SK-N-SH (cell line): ENCODE measurements at regions not wholly inside any gene's neighbourhood (a gene's known extent, or its start where the extent isn't known, plus 50 kb on each side); places are given as distances from the start of the nearest gene placed in this dataset.

Experiments used
- CTCF ChIA-PET: fragments of 300-600, 350-600 bp; formaldehyde crosslinking; extraction: SDS; loops from one replicate; lab custom pipeline; 2021; lab: Yijun Ruan, JAX
- POLR2A ChIA-PET: fragments of 350-600 bp; sonication (Branson Sonifier 250); formaldehyde crosslinking; extraction: SDS; loops from one replicate; lab custom pipeline; 2020; ENCODE audit warnings: antibody characterized with exemption, inconsistent platforms; lab: Yijun Ruan, JAX
- DNase-seq: peaks from one replicate; pipeline ENCODE4 v3.0.0; 2012
- H2AFZ ChIP-seq: fragments of 200-600 bp; sonication (generic); 2 replicates; pipeline ENCODE4 v1.8.1; 2016; ENCODE audit warnings: antibody characterized with exemption, mild to moderate bottlenecking, low read depth
- H3F3A ChIP-seq: fragments of 200-600 bp; sonication (generic); replicated peaks from 2 replicates; pipeline ENCODE3; 2016; ENCODE audit warnings: antibody characterized with exemption, mild to moderate bottlenecking; ENCODE audit not compliant: insufficient read depth
- H3K27ac ChIP-seq, 2 experiments: fragments of 200-500 bp in 1 of 2; fragments of 200-600 bp in 1 of 2; sonication (Bioruptor generic) in 1 of 2; sonication (generic), shearing (Covaris generic) in 1 of 2; 2 replicates each; pipeline versions ENCODE4 v1.5.1 to v1.6.1; 2014 to 2016; ENCODE audit warnings: low read depth in 2 of 2, inconsistent platforms in 1 of 2, low read length in 1 of 2, mild to moderate bottlenecking in 1 of 2, mixed read lengths in 1 of 2
- H3K27me3 ChIP-seq: fragments of 200-600 bp; sonication (generic), shearing (Covaris generic); 2 replicates; pipeline ENCODE4 v1.6.1; 2016; ENCODE audit warnings: mixed run types; ENCODE audit not compliant: insufficient read depth
- H3K36me3 ChIP-seq, 2 experiments: fragments of 200-500 bp in 1 of 2; fragments of 200-600 bp in 1 of 2; sonication (Bioruptor generic) in 1 of 2; sonication (generic) in 1 of 2; replicated peaks in 1 of 2; 2 replicates each; pipeline versions ENCODE3 to v1.5.1; 2014 to 2016; ENCODE audit warnings: low read length in 1 of 2, mild to moderate bottlenecking in 1 of 2; ENCODE audit not compliant: insufficient read depth in 2 of 2, control insufficient read depth in 1 of 2
- H3K4me1 ChIP-seq, 2 experiments: fragments of 200-500 bp in 1 of 2; fragments of 200-600 bp in 1 of 2; sonication (Bioruptor generic) in 1 of 2; sonication (generic), shearing (Covaris generic) in 1 of 2; 2 replicates each; pipeline versions ENCODE4 v1.5.1 to v1.6.1; 2014 to 2016; ENCODE audit warnings: low read depth in 1 of 2, low read length in 1 of 2, mixed run types in 1 of 2; ENCODE audit not compliant: insufficient read depth in 2 of 2, control insufficient read depth in 1 of 2
- H3K4me2 ChIP-seq: fragments of 200-600 bp; sonication (generic), shearing (Covaris generic); 2 replicates; pipeline ENCODE4 v1.6.1; 2017; ENCODE audit warnings: mixed run types
- H3K4me3 ChIP-seq, 2 experiments: fragments of 200-500 bp in 1 of 2; fragments of 200-600 bp in 1 of 2; sonication (Bioruptor generic) in 1 of 2; sonication (generic), shearing (Covaris generic) in 1 of 2; 2 replicates each; pipeline versions ENCODE4 v1.5.1 to v1.8.1; 2014 to 2016; ENCODE audit warnings: low read depth in 2 of 2, inconsistent platforms in 1 of 2, low read length in 1 of 2, mild to moderate bottlenecking in 1 of 2, mixed read lengths in 1 of 2, moderate library complexity in 1 of 2
- H3K79me2 ChIP-seq: fragments of 200-600 bp; sonication (generic); 2 replicates; pipeline ENCODE4 v1.8.1; 2017; ENCODE audit warnings: mild to moderate bottlenecking; ENCODE audit not compliant: insufficient read depth
- H3K9ac ChIP-seq: fragments of 200-600 bp; sonication (generic); 2 replicates; pipeline ENCODE4 v1.6.1; 2017; ENCODE audit warnings: mixed run types
- H3K9me2 ChIP-seq: fragments of 200-600 bp; sonication (generic); 2 replicates; pipeline ENCODE4 v1.6.1; 2017; ENCODE audit warnings: mixed run types
- H3K9me3 ChIP-seq: fragments of 200-600 bp; sonication (generic); 2 replicates; pipeline ENCODE4 v1.6.1; 2017; ENCODE audit warnings: mixed run types, mild to moderate bottlenecking, moderate library complexity
- H4K20me1 ChIP-seq: fragments of 200-600 bp; sonication (generic); 2 replicates; pipeline ENCODE4 v1.6.1; 2017; ENCODE audit warnings: mild to moderate bottlenecking, mixed run types; ENCODE audit not compliant: insufficient read depth
- CHD2 ChIP-seq: fragments of 150-350 bp; IDR thresholded peaks from 2 replicates; pipeline ENCODE4 v1.6.1; 2018; ENCODE audit warnings: low read length; ENCODE audit not compliant: partially characterized antibody
- EP300 ChIP-seq, 2 experiments: IDR thresholded peaks; 2 replicates each; pipeline versions ENCODE4 v1.4.0 to v1.6.1; 2012; ENCODE audit warnings: borderline replicate concordance in 1 of 2, low read depth in 1 of 2, low read length in 1 of 2
- EZH2phosphoT487 ChIP-seq: fragments of 200-600 bp; sonication (generic); IDR thresholded peaks from 2 replicates; pipeline ENCODE4 v1.6.1; 2017; ENCODE audit warnings: low read depth, mixed run types, mild to moderate bottlenecking, antibody characterized with exemption, moderate library complexity, borderline replicate concordance
- FOSL2 ChIP-seq: IDR thresholded peaks from 2 replicates; pipeline ENCODE4 v1.4.0; 2012; ENCODE audit warnings: low read depth, mild to moderate bottlenecking, moderate library complexity, borderline replicate concordance
- GATA2 ChIP-seq: sonication (generic); formaldehyde crosslinking; IDR thresholded peaks from 2 replicates; pipeline ENCODE4 v1.5.0; 2020; ENCODE audit warnings: mild to moderate bottlenecking, missing genetic modification reagents
- JUND ChIP-seq: IDR thresholded peaks from 2 replicates; pipeline ENCODE4 v1.4.0; 2012
- NFIC ChIP-seq: IDR thresholded peaks from 2 replicates; pipeline ENCODE4 v1.4.0; 2012; ENCODE audit warnings: borderline replicate concordance
- NRF1 ChIP-seq: IDR thresholded peaks from 2 replicates; pipeline ENCODE4 v1.6.1; 2012; ENCODE audit warnings: low read depth, mild to moderate bottlenecking, low read length
- POLR2AphosphoS5 ChIP-seq: IDR thresholded peaks from 2 replicates; pipeline ENCODE4 v1.6.1; 2012; ENCODE audit warnings: low read depth, low read length
- RCOR1 ChIP-seq: fragments of 150-350 bp; IDR thresholded peaks from 2 replicates; pipeline ENCODE4 v1.6.1; 2017; ENCODE audit warnings: antibody characterized with exemption, low read length
- RFX5 ChIP-seq: IDR thresholded peaks from 2 replicates; pipeline ENCODE4 v1.6.1; 2012; ENCODE audit warnings: mild to moderate bottlenecking, improper control_type of control experiment, low read length
- RXRA ChIP-seq: IDR thresholded peaks from 2 replicates; pipeline ENCODE4 v1.4.0; 2012; ENCODE audit warnings: low read depth, mild to moderate bottlenecking, borderline replicate concordance
- SMC3 ChIP-seq: IDR thresholded peaks from 2 replicates; pipeline ENCODE4 v1.6.1; 2012; ENCODE audit warnings: low read depth, low read length, improper control_type of control experiment
- TCF12 ChIP-seq: IDR thresholded peaks from 2 replicates; pipeline ENCODE4 v1.4.0; 2012
- TEAD4 ChIP-seq: IDR thresholded peaks from 2 replicates; pipeline ENCODE4 v1.4.0; 2012; ENCODE audit warnings: mild to moderate bottlenecking, borderline replicate concordance; ENCODE audit not compliant: insufficient read depth
- WGBS: methylation state at CpG from one replicate; pipeline ENCODE4 v1.1.6; 2017; ENCODE audit warnings: low lambda C conversion rate; 5-methylcytosine and 5-hydroxymethylcytosine counted together
- TF ChIP-seq, protein P1 (sequence below): IDR thresholded peaks from 2 replicates; pipeline ENCODE4 v1.4.0; 2012; ENCODE audit warnings: low read depth, borderline replicate concordance
- TF ChIP-seq, protein P2 (sequence below): IDR thresholded peaks from 2 replicates; pipeline ENCODE4 v1.4.0; 2012; ENCODE audit warnings: low read depth, borderline replicate concordance
- TF ChIP-seq, protein P3 (sequence below): fragments of 150-350 bp; IDR thresholded peaks from 2 replicates; pipeline ENCODE4 v1.6.1; 2016; ENCODE audit warnings: mild to moderate bottlenecking, low read depth, low read length

DNA sequence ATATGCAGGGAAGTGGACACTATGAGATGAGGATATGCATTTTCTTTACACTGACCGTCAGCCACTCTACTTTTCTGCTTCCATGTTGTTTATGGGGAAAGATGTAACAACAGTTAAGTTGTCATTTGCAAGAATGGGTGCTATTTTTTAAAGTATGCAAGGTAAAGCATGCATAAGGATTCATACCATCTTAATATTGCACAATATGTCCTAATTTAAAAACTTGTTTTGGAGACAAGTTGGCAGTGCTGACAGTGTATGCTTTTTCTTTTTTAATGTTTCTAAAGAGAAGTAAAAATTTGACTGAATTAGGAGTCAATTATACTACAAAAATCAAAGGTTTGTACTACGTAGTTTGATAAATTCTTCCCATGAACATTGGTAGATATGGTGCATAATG, 435.4 kb downstream of the MMUT start:
- CTCF ChIA-PET: no interaction called here
- Histone ChIP-seq H3K27ac (no peak overlapping the region), H4K20me1 (no peaks in the 10 kb centered on the region), H3K27me3 (no peaks in the 10 kb centered on the region), H3K4me2 (no peak overlapping the region), H3K9me3 (no peaks in the 10 kb centered on the region), H3K4me3 (no peak overlapping the region), H3K36me3 (no peaks in the 10 kb centered on the region), H3K9me2 (no peaks in the 10 kb centered on the region), H3F3A (no peaks in the 10 kb centered on the region), H3K79me2 (no peaks in the 10 kb centered on the region), H2AFZ (no peak overlapping the region), H3K4me1 (no peaks in the 10 kb centered on the region), H3K9ac (no peak overlapping the region)
- 32% methylated on average over 2 of the region's 2 CpGs for WGBS
- POLR2A ChIA-PET: no interaction called here
- DNase-seq: no peak
- no peak for TF ChIP-seq NRF1
- TF ChIP-seq, protein P1, sequence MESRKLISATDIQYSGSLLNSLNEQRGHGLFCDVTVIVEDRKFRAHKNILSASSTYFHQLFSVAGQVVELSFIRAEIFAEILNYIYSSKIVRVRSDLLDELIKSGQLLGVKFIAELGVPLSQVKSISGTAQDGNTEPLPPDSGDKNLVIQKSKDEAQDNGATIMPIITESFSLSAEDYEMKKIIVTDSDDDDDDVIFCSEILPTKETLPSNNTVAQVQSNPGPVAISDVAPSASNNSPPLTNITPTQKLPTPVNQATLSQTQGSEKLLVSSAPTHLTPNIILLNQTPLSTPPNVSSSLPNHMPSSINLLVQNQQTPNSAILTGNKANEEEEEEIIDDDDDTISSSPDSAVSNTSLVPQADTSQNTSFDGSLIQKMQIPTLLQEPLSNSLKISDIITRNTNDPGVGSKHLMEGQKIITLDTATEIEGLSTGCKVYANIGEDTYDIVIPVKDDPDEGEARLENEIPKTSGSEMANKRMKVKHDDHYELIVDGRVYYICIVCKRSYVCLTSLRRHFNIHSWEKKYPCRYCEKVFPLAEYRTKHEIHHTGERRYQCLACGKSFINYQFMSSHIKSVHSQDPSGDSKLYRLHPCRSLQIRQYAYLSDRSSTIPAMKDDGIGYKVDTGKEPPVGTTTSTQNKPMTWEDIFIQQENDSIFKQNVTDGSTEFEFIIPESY: no peak
- TF ChIP-seq EZH2phosphoT487: no peak
- TF ChIP-seq, protein P2, sequence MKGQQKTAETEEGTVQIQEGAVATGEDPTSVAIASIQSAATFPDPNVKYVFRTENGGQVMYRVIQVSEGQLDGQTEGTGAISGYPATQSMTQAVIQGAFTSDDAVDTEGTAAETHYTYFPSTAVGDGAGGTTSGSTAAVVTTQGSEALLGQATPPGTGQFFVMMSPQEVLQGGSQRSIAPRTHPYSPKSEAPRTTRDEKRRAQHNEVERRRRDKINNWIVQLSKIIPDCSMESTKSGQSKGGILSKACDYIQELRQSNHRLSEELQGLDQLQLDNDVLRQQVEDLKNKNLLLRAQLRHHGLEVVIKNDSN: no peak
- no peak for TF ChIP-seq NFIC
- no peak for TF ChIP-seq POLR2AphosphoS5
- TF ChIP-seq FOSL2: no peak
- no peak for TF ChIP-seq CHD2
- TF ChIP-seq RXRA: no peak
- no peak for TF ChIP-seq EP300 (IDR thresholded peaks at IDR 0.05; ENCODE audit: borderline replicate concordance in 1 of 2, low read depth in 1 of 2, low read length in 1 of 2)
- no peak for TF ChIP-seq SMC3
- no peak for TF ChIP-seq RCOR1
- no peak for TF ChIP-seq TEAD4
- no peak for TF ChIP-seq TCF12

DNA sequence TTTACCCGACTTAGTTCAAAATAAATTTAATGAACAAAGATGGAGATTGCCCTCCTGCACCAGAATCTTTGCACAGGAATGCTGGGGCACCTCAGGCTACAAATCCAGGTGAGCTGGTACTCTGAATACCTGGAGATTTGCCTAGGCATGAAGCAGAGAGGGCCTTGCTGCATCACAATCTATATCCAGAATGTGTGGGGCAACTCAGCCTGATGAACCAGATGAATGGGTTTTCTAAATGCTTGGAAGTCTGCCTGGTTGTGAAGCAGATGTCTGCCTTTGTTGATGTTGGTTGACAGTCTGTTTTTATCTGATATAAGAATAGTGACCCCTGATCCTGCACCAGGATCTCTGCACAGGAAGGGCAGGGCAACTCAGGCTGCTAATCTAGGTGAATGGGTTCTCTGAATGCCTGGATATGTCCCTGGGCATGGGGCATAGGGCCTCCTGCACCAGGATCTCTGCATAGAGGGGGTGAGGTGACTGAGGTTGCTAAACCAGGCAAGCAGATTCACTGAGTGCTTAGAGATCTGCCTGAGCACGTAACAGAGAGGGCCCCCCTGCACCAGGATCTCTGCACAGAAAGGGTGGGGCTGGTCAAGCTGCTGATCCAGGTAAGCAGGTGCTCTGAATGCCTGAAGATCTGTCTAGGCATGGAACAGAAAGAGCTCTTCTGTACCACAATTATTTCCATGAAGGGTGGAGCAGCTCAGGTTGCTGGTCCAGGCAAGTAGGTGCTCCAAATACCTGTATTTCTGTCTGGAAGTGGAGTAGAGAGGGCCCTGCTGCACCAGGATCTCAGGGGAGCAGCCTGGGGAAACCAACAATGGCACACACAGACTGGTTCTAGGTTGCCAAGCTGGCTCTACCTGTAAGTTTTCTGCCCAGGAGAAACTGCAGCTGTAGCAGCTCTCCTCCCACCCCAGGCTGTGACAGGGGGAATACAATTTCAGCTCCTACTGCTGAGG, 437.5 kb downstream of the MMUT start:
- DNase-seq: no peak
- H3K4me2 ChIP-seq: no peak overlapping the region
- CTCF ChIA-PET: no interaction called here
- no peak overlapping the region for H3K27ac ChIP-seq
- POLR2A ChIA-PET: no interaction called here
- H3K4me3 ChIP-seq: no peak overlapping the region
- H3K27me3 ChIP-seq: no peaks in the 10 kb centered on the region
- no peak overlapping the region for H2AFZ ChIP-seq
- no peaks in the 10 kb centered on the region for H4K20me1 ChIP-seq
- H3K9me3 ChIP-seq: no peaks in the 10 kb centered on the region
- no peaks in the 10 kb centered on the region for H3F3A ChIP-seq
- no peaks in the 10 kb centered on the region for H3K79me2 ChIP-seq
- H3K9ac ChIP-seq: no peak overlapping the region
- H3K36me3 ChIP-seq: no peaks in the 10 kb centered on the region
- no peaks in the 10 kb centered on the region for H3K4me1 ChIP-seq
- 1% methylated on average over 2 of the region's 2 CpGs for WGBS
- no peaks in the 10 kb centered on the region for H3K9me2 ChIP-seq
- TF ChIP-seq JUND: no peak
- no peak for TF ChIP-seq TEAD4
- TF ChIP-seq CHD2: no peak
- TF ChIP-seq RFX5: no peak
- TF ChIP-seq, protein P2: no peak
- TF ChIP-seq, protein P1: no peak
- no peak for TF ChIP-seq RCOR1
- no peak for TF ChIP-seq GATA2 (CRISPR knock-in tag)
- TF ChIP-seq, protein P3, sequence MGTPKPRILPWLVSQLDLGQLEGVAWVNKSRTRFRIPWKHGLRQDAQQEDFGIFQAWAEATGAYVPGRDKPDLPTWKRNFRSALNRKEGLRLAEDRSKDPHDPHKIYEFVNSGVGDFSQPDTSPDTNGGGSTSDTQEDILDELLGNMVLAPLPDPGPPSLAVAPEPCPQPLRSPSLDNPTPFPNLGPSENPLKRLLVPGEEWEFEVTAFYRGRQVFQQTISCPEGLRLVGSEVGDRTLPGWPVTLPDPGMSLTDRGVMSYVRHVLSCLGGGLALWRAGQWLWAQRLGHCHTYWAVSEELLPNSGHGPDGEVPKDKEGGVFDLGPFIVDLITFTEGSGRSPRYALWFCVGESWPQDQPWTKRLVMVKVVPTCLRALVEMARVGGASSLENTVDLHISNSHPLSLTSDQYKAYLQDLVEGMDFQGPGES: no peak
